Liver (tissue), 3 donors: ENCODE measurements at regions not wholly inside any gene's neighbourhood (a gene's known extent, or its start where the extent isn't known, plus 50 kb on each side); places are given as distances from the start of the nearest gene placed in this dataset.

ENCODE experiments used
- ATF3 ChIP-seq: IDR thresholded peaks from 2 replicates; pipeline ENCODE4 v1.6.1; 2016; ENCODE audit warnings: antibody characterized with exemption
- CTCF ChIP-seq: fragments of 150-350 bp; IDR thresholded peaks from 2 replicates; pipeline ENCODE4 v1.5.1; 2017; ENCODE audit warnings: improper control_type of control experiment, low read depth, low read length; ENCODE audit not compliant: missing input control
- EGR1 ChIP-seq, 2 donors: IDR thresholded peaks; 2 replicates each; pipeline ENCODE4 v1.6.1; 2016 to 2018; ENCODE audit warnings: antibody characterized with exemption in 2 of 2, low read depth in 2 of 2
- FOXA1 ChIP-seq: IDR thresholded peaks from 2 replicates; pipeline ENCODE4 v1.6.1; 2016; ENCODE audit warnings: antibody characterized with exemption
- GABPA ChIP-seq, 2 donors: IDR thresholded peaks in 1 of 2; conservative IDR thresholded peaks in 1 of 2; 2 replicates each; pipeline ENCODE4 v1.6.1; 2016; ENCODE audit warnings: antibody characterized with exemption in 2 of 2, mild to moderate bottlenecking in 1 of 2, moderate library complexity in 1 of 2
- JUND ChIP-seq, 2 donors: IDR thresholded peaks; 2 replicates each; pipeline ENCODE4 v1.6.1; 2016; ENCODE audit warnings: antibody characterized with exemption in 2 of 2
- RAD21 ChIP-seq, 2 donors: IDR thresholded peaks; 2 replicates each; pipeline ENCODE4 v1.6.1; 2016; ENCODE audit warnings: antibody characterized with exemption in 2 of 2, mild to moderate bottlenecking in 2 of 2
- REST ChIP-seq: IDR thresholded peaks from 2 replicates; pipeline ENCODE4 v1.6.1; 2016; ENCODE audit warnings: antibody characterized with exemption, mild to moderate bottlenecking
- RXRA ChIP-seq, 2 donors: IDR thresholded peaks; 2 replicates each; pipeline ENCODE4 v1.6.1; 2017 to 2018; ENCODE audit warnings: antibody characterized with exemption in 2 of 2, mild to moderate bottlenecking in 1 of 2
- SP1 ChIP-seq: IDR thresholded peaks from 2 replicates; pipeline ENCODE4 v1.6.1; 2018; ENCODE audit warnings: antibody characterized with exemption, mild to moderate bottlenecking
- TAF1 ChIP-seq: conservative IDR thresholded peaks from 2 replicates; pipeline ENCODE4 v1.6.1; 2016; ENCODE audit warnings: antibody characterized with exemption, mild to moderate bottlenecking
- YY1 ChIP-seq: IDR thresholded peaks from 2 replicates; pipeline ENCODE4 v1.6.1; 2016; ENCODE audit warnings: antibody characterized with exemption, mild to moderate bottlenecking
- ZBTB33 ChIP-seq: IDR thresholded peaks from 2 replicates; pipeline ENCODE4 v1.6.1; 2016; ENCODE audit warnings: antibody characterized with exemption
- donor health status: healthy.
- donor health status: healthy.

GRCh38 chr13:26456650-26457049 is 100.8 kb upstream of the WASF3 start:
- no peak for TF ChIP-seq JUND (IDR thresholded peaks at IDR 0.05)
- no peak for TF ChIP-seq CTCF
- no peak for TF ChIP-seq RXRA (IDR thresholded peaks at IDR 0.05)
- TF ChIP-seq REST: no peak
- no peak for TF ChIP-seq SP1
- TF ChIP-seq TAF1: no peak
- TF ChIP-seq FOXA1: no peak
- TF ChIP-seq YY1: no peak
- no peak for TF ChIP-seq RAD21 (IDR thresholded peaks at IDR 0.05)
- no peak for TF ChIP-seq ZBTB33
- TF ChIP-seq GABPA (IDR thresholded peaks at IDR 0.05 in 1 of 2, conservative IDR thresholded peaks at IDR 0.05 in 1 of 2): no peak
- no peak for TF ChIP-seq ATF3
- TF ChIP-seq EGR1 (IDR thresholded peaks at IDR 0.05; ENCODE audit: low read depth in 2 of 2): no peak
